Liver (tissue), 3 donors: ENCODE measurements at regions not wholly inside any gene's neighbourhood (a gene's known extent, or its start where the extent isn't known, plus 50 kb on each side); places are given as distances from the start of the nearest gene placed in this dataset.

ENCODE experiments used
- ATF3 ChIP-seq: IDR thresholded peaks from 2 replicates; pipeline ENCODE4 v1.6.1; 2016; ENCODE audit warnings: antibody characterized with exemption
- FOXA1 ChIP-seq: IDR thresholded peaks from 2 replicates; pipeline ENCODE4 v1.6.1; 2016; ENCODE audit warnings: antibody characterized with exemption
- JUND ChIP-seq, 2 donors: IDR thresholded peaks; 2 replicates each; pipeline ENCODE4 v1.6.1; 2016; ENCODE audit warnings: antibody characterized with exemption in 2 of 2
- RAD21 ChIP-seq, 2 donors: IDR thresholded peaks; 2 replicates each; pipeline ENCODE4 v1.6.1; 2016; ENCODE audit warnings: antibody characterized with exemption in 2 of 2, mild to moderate bottlenecking in 2 of 2
- SP1 ChIP-seq: IDR thresholded peaks from 2 replicates; pipeline ENCODE4 v1.6.1; 2018; ENCODE audit warnings: antibody characterized with exemption, mild to moderate bottlenecking
- TAF1 ChIP-seq: conservative IDR thresholded peaks from 2 replicates; pipeline ENCODE4 v1.6.1; 2016; ENCODE audit warnings: antibody characterized with exemption, mild to moderate bottlenecking
- YY1 ChIP-seq: IDR thresholded peaks from 2 replicates; pipeline ENCODE4 v1.6.1; 2016; ENCODE audit warnings: antibody characterized with exemption, mild to moderate bottlenecking
- TF ChIP-seq, protein P1 (sequence below): fragments of 150-350 bp; IDR thresholded peaks from 2 replicates; pipeline ENCODE4 v1.5.1; 2017; ENCODE audit warnings: improper control_type of control experiment, low read depth, low read length; ENCODE audit not compliant: missing input control
- TF ChIP-seq, protein P2 (sequence below): IDR thresholded peaks from 2 replicates; pipeline ENCODE4 v1.6.1; 2016; ENCODE audit warnings: antibody characterized with exemption, mild to moderate bottlenecking
- TF ChIP-seq, protein P3 (sequence below): IDR thresholded peaks from 2 replicates; pipeline ENCODE4 v1.6.1; 2016; ENCODE audit warnings: antibody characterized with exemption
- TF ChIP-seq, protein P4 (sequence below): IDR thresholded peaks from 2 replicates; pipeline ENCODE4 v1.6.1; 2016; ENCODE audit warnings: antibody characterized with exemption
- donor health status: healthy.
- donor health status: healthy.

DNA sequence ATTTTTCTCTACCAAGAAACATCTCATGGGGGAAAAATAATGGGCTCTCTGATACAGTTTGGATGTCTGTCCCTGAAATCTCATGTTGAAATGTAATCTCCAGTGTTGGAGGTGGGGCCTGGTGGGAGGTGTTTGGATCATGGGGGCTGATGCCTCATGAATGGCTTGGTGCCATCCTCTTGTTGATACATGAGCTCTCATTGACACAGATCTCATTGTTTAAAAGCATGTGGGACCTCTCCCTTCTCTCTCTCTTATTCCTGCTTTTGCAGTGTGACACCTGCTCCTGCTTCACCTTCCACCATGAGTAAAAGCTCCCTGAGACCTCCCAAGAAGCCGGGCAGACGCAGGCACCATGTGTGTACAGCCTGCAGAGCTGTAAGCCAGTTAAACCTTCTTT lies 332.5 kb upstream of the NRIP1 start:
- TF ChIP-seq, protein P1, sequence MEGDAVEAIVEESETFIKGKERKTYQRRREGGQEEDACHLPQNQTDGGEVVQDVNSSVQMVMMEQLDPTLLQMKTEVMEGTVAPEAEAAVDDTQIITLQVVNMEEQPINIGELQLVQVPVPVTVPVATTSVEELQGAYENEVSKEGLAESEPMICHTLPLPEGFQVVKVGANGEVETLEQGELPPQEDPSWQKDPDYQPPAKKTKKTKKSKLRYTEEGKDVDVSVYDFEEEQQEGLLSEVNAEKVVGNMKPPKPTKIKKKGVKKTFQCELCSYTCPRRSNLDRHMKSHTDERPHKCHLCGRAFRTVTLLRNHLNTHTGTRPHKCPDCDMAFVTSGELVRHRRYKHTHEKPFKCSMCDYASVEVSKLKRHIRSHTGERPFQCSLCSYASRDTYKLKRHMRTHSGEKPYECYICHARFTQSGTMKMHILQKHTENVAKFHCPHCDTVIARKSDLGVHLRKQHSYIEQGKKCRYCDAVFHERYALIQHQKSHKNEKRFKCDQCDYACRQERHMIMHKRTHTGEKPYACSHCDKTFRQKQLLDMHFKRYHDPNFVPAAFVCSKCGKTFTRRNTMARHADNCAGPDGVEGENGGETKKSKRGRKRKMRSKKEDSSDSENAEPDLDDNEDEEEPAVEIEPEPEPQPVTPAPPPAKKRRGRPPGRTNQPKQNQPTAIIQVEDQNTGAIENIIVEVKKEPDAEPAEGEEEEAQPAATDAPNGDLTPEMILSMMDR, result no peak
- TF ChIP-seq JUND (IDR thresholded peaks at IDR 0.05) (no peak), RAD21 (IDR thresholded peaks at IDR 0.05) (no peak), TAF1 (no peak), YY1 (no peak), SP1 (no peak), ATF3 (no peak), FOXA1 (no peak)
- TF ChIP-seq, protein P2, sequence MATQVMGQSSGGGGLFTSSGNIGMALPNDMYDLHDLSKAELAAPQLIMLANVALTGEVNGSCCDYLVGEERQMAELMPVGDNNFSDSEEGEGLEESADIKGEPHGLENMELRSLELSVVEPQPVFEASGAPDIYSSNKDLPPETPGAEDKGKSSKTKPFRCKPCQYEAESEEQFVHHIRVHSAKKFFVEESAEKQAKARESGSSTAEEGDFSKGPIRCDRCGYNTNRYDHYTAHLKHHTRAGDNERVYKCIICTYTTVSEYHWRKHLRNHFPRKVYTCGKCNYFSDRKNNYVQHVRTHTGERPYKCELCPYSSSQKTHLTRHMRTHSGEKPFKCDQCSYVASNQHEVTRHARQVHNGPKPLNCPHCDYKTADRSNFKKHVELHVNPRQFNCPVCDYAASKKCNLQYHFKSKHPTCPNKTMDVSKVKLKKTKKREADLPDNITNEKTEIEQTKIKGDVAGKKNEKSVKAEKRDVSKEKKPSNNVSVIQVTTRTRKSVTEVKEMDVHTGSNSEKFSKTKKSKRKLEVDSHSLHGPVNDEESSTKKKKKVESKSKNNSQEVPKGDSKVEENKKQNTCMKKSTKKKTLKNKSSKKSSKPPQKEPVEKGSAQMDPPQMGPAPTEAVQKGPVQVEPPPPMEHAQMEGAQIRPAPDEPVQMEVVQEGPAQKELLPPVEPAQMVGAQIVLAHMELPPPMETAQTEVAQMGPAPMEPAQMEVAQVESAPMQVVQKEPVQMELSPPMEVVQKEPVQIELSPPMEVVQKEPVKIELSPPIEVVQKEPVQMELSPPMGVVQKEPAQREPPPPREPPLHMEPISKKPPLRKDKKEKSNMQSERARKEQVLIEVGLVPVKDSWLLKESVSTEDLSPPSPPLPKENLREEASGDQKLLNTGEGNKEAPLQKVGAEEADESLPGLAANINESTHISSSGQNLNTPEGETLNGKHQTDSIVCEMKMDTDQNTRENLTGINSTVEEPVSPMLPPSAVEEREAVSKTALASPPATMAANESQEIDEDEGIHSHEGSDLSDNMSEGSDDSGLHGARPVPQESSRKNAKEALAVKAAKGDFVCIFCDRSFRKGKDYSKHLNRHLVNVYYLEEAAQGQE, result no peak
- TF ChIP-seq, protein P3, sequence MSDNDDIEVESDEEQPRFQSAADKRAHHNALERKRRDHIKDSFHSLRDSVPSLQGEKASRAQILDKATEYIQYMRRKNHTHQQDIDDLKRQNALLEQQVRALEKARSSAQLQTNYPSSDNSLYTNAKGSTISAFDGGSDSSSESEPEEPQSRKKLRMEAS, result no peak
- TF ChIP-seq, protein P4, sequence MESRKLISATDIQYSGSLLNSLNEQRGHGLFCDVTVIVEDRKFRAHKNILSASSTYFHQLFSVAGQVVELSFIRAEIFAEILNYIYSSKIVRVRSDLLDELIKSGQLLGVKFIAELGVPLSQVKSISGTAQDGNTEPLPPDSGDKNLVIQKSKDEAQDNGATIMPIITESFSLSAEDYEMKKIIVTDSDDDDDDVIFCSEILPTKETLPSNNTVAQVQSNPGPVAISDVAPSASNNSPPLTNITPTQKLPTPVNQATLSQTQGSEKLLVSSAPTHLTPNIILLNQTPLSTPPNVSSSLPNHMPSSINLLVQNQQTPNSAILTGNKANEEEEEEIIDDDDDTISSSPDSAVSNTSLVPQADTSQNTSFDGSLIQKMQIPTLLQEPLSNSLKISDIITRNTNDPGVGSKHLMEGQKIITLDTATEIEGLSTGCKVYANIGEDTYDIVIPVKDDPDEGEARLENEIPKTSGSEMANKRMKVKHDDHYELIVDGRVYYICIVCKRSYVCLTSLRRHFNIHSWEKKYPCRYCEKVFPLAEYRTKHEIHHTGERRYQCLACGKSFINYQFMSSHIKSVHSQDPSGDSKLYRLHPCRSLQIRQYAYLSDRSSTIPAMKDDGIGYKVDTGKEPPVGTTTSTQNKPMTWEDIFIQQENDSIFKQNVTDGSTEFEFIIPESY, result no peak
